ENCODE measurements at regions not wholly inside any gene's neighbourhood (a gene's known extent, or its start where the extent isn't known, plus 50 kb on each side); places are given as distances from the start of the nearest gene placed in this dataset.

- FAIRE-seq = no peak
- no peak overlapping the region for H3K27ac ChIP-seq (ENCODE audit: extremely low read length, insufficient read depth, low read length)
These were observed 208.2 kb upstream of the RTL1 start for GRCh38 chr14:101111620-101112290.

More at GRCh38 chr14:101111620-101112290, 208.2 kb upstream of the RTL1 start:
- Histone ChIP-seq H2AFZ (ENCODE audit: low read length) (no peak overlapping the region), H3K9me3 (ENCODE audit: low read length) (no peaks in the 10 kb centered on the region), H4K20me1 (ENCODE audit: insufficient read depth, low read length) (no peaks in the 10 kb centered on the region), H3K79me2 (ENCODE audit: insufficient read depth, low read length) (no peaks in the 10 kb centered on the region), H3K4me1 (ENCODE audit: insufficient read depth, low read length) (no peaks in the 10 kb centered on the region), H3K4me2 (ENCODE audit: low read depth, low read length) (no peak overlapping the region), H3K36me3 (replicated peaks in 1 of 2; ENCODE audit: control insufficient read depth in 1 of 2, insufficient read depth in 2 of 2, low read length in 2 of 2) (no peaks in the 10 kb centered on the region), H3K9ac (ENCODE audit: insufficient read depth, low read depth, low read length) (no peak overlapping the region), H3K27me3 (ENCODE audit: control insufficient read depth in 1 of 2, insufficient read depth in 2 of 2, low read length in 2 of 2) (peaks cover 6 to 49% of the 10 kb centered on the region in 2 experiments), H3K4me3 (replicated peaks in 1 of 3; ENCODE audit: insufficient read depth in 1 of 3, low read depth in 2 of 3, low read length in 3 of 3) (no peak overlapping the region)
- no peak for TF ChIP-seq TFDP2 (CRISPR knock-in tag; IDR thresholded peaks at IDR 0.05)
- TF ChIP-seq ELF4 (CRISPR knock-in tag; IDR thresholded peaks at IDR 0.05; ENCODE audit: borderline replicate concordance) = no peak
- TF ChIP-seq SIN3A (IDR thresholded peaks at IDR 0.05; ENCODE audit: borderline replicate concordance, low read depth, low read length) = no peak
- TF ChIP-seq E2F1 (CRISPR knock-in tag; IDR thresholded peaks at IDR 0.05) = no peak
- TF ChIP-seq SP1 (IDR thresholded peaks at IDR 0.05) = no peak
- no peak for TF ChIP-seq SP1 (CRISPR knock-in tag; IDR thresholded peaks at IDR 0.05)
- no peak for TF ChIP-seq ZNF33A (CRISPR knock-in tag; IDR thresholded peaks at IDR 0.05; ENCODE audit: borderline replicate concordance)
- no peak for TF ChIP-seq HNRNPK (IDR thresholded peaks at IDR 0.05; ENCODE audit: low read depth, low read length, poor library complexity, severe bottlenecking)
- TF ChIP-seq GATAD1 (CRISPR knock-in tag; IDR thresholded peaks at IDR 0.05) = no peak
- no peak for TF ChIP-seq ATF7 (IDR thresholded peaks at IDR 0.05)
- TF ChIP-seq ATF7 (CRISPR knock-in tag; IDR thresholded peaks at IDR 0.05) = no peak
- TF ChIP-seq ZNF879 (CRISPR knock-in tag; IDR thresholded peaks at IDR 0.05) = no peak
- DNase-seq (ENCODE audit: low spot score) = no peak
- intact Hi-C loops (cut with micrococcal nuclease; ENCODE audit: unreplicated experiment) (no loop called here), in situ Hi-C loops (cut with HindIII; ENCODE audit: extremely low pct_ligation_motif_present, low pct_unique_long_range_greater_than_20kb) (no loop called here)
- CTCF ChIA-PET (ENCODE audit: low intra/inter-chr PET ratio, low total read pairs) = no interaction called here
- POLR2A ChIA-PET = no interaction called here
- no TSS peak for BruUV-seq (replicated peaks)
- ATAC-seq = no peak
- WGBS (ENCODE audit: low lambda C conversion rate) = 34% methylated on average over 21 of the region's 23 CpGs
